WTC11 (cell line): ENCODE measurements at regions not wholly inside any gene's neighbourhood (a gene's known extent, or its start where the extent isn't known, plus 50 kb on each side); places are given as distances from the start of the nearest gene placed in this dataset.

Experiments used
- ATAC-seq: fragments of 200-7000 bp; cut with Tn5 transposase; 2 replicates; pipeline ENCODE4 v1.10.0; 2021; ENCODE audit warnings: mild to moderate bottlenecking, moderate library complexity
- CTCF ChIA-PET: fragments of 300-600 bp; sonication (Branson Sonifier 250); formaldehyde crosslinking; loops from one replicate; lab custom pipeline; 2021; ENCODE audit warnings: antibody characterized with exemption; lab: Charles Lee
- POLR2A ChIA-PET: fragments of 350-600 bp; sonication (Branson Sonifier 250); formaldehyde crosslinking; loops from one replicate; lab custom pipeline; 2021; ENCODE audit warnings: antibody characterized with exemption; lab: Charles Lee
- DNase-seq: peaks from one replicate; pipeline ENCODE4 v3.0.0; 2021; ENCODE audit warnings: low spot score
- H3K27ac Mint-ChIP-seq: 2 replicates; pipeline ENCODE4 v1.8.0; 2021; ENCODE audit warnings: mixed read lengths
- H3K27me3 Mint-ChIP-seq: 2 replicates; pipeline ENCODE4 v1.8.0; 2021; ENCODE audit warnings: low read depth, mild to moderate bottlenecking, moderate library complexity, mixed read lengths
- H3K36me3 Mint-ChIP-seq: 2 replicates; pipeline ENCODE4 v1.8.0; 2021; ENCODE audit warnings: mixed read lengths
- H3K4me1 Mint-ChIP-seq: 2 replicates; pipeline ENCODE4 v1.8.0; 2022; ENCODE audit warnings: mixed read lengths
- H3K4me3 Mint-ChIP-seq: 2 replicates; pipeline ENCODE4 v1.8.0; 2021; ENCODE audit warnings: mild to moderate bottlenecking, moderate library complexity, mixed read lengths
- H3K9me3 Mint-ChIP-seq: 2 replicates; pipeline ENCODE4 v1.8.0; 2021; ENCODE audit warnings: mixed read lengths
- ATF1 ChIP-seq: sonication (generic); formaldehyde crosslinking; IDR thresholded peaks from 2 replicates; pipeline ENCODE4 v1.8.1; 2023; ENCODE audit warnings: mild to moderate bottlenecking, moderate library complexity, missing genetic modification reagents
- CREM ChIP-seq: sonication (generic); formaldehyde crosslinking; IDR thresholded peaks from 2 replicates; pipeline ENCODE4 v1.8.1; 2022; ENCODE audit warnings: mild to moderate bottlenecking, missing genetic modification reagents, moderate library complexity
- ELF4 ChIP-seq: sonication (generic); formaldehyde crosslinking; IDR thresholded peaks from 2 replicates; pipeline ENCODE4 v1.8.1; 2022; ENCODE audit warnings: low read depth, mild to moderate bottlenecking, moderate library complexity, missing genetic modification reagents
- FOXK1 ChIP-seq: sonication (generic); formaldehyde crosslinking; IDR thresholded peaks from 2 replicates; pipeline ENCODE4 v1.8.0; 2022; ENCODE audit warnings: mild to moderate bottlenecking, moderate library complexity, missing genetic modification reagents
- JAZF1 ChIP-seq: fragments of 250-450 bp; sonication (Bioruptor Pico); IDR thresholded peaks from 2 replicates; pipeline ENCODE4 v1.9.0; 2021; ENCODE audit warnings: moderate library complexity, mild to moderate bottlenecking, inconsistent platforms
- MXD4 ChIP-seq: fragments of 250-450 bp; sonication (Bioruptor Pico); IDR thresholded peaks from 2 replicates; pipeline ENCODE4 v1.8.0; 2021; ENCODE audit warnings: mild to moderate bottlenecking, moderate library complexity, borderline replicate concordance
- NFATC4 ChIP-seq: fragments of 250-450 bp; sonication (Bioruptor Pico); IDR thresholded peaks from 2 replicates; pipeline ENCODE4 v1.9.0; 2021; ENCODE audit warnings: mild to moderate bottlenecking
- NR3C1 ChIP-seq: sonication (generic); formaldehyde crosslinking; conservative IDR thresholded peaks from 2 replicates; pipeline ENCODE4 v1.8.1; 2023; ENCODE audit warnings: low read depth, mild to moderate bottlenecking, missing genetic modification reagents
- OVOL2 ChIP-seq: fragments of 250-450 bp; sonication (Bioruptor Pico); IDR thresholded peaks from 2 replicates; pipeline ENCODE4 v1.9.0; 2021; ENCODE audit warnings: mild to moderate bottlenecking, borderline replicate concordance
- SMAD4 ChIP-seq: sonication (generic); formaldehyde crosslinking; IDR thresholded peaks from 2 replicates; pipeline ENCODE4 v1.8.0; 2022; ENCODE audit warnings: mild to moderate bottlenecking, missing genetic modification reagents
- SOX15 ChIP-seq: fragments of 250-450 bp; sonication (Bioruptor Pico); IDR thresholded peaks from 2 replicates; pipeline ENCODE4 v1.9.0; 2021; ENCODE audit warnings: mild to moderate bottlenecking
- TEAD1 ChIP-seq: sonication (generic); formaldehyde crosslinking; IDR thresholded peaks from 2 replicates; pipeline ENCODE4 v1.8.0; 2022; ENCODE audit warnings: mild to moderate bottlenecking, missing genetic modification reagents
- TP53 ChIP-seq: sonication (generic); formaldehyde crosslinking; IDR thresholded peaks from 2 replicates; pipeline ENCODE4 v1.8.1; 2023; ENCODE audit warnings: mild to moderate bottlenecking, missing genetic modification reagents
- ZBTB21 ChIP-seq: sonication (generic); formaldehyde crosslinking; IDR thresholded peaks from 2 replicates; pipeline ENCODE4 v1.8.1; 2023; ENCODE audit warnings: mild to moderate bottlenecking, missing genetic modification reagents, borderline replicate concordance
- ZNF138 ChIP-seq: sonication (generic); formaldehyde crosslinking; conservative IDR thresholded peaks from 2 replicates; pipeline ENCODE4 v1.8.1; 2022; ENCODE audit warnings: mild to moderate bottlenecking, moderate library complexity, missing genetic modification reagents
- ZNF219 ChIP-seq: sonication (generic); formaldehyde crosslinking; IDR thresholded peaks from 2 replicates; pipeline ENCODE4 v1.8.0; 2023; ENCODE audit warnings: missing genetic modification reagents, mild to moderate bottlenecking, borderline replicate concordance
- ZNF263 ChIP-seq: sonication (generic); formaldehyde crosslinking; IDR thresholded peaks from 2 replicates; pipeline ENCODE4 v1.8.1; 2022; ENCODE audit warnings: low read depth, mild to moderate bottlenecking, moderate library complexity, missing genetic modification reagents
- ZNF416 ChIP-seq: fragments of 250-450 bp; sonication (Bioruptor Pico); IDR thresholded peaks from 2 replicates; pipeline ENCODE4 v1.9.0; 2021; ENCODE audit warnings: mild to moderate bottlenecking, inconsistent platforms
- ZNF423 ChIP-seq: fragments of 250-450 bp; sonication (Bioruptor Pico); IDR thresholded peaks from 2 replicates; pipeline ENCODE4 v2.1.2; 2022; ENCODE audit warnings: mild to moderate bottlenecking, moderate library complexity
- TF ChIP-seq, protein P1 (sequence below): fragments of 250-450 bp; sonication (Bioruptor Pico); IDR thresholded peaks from 2 replicates; pipeline ENCODE4 v1.9.0; 2021; ENCODE audit warnings: mild to moderate bottlenecking
- TF ChIP-seq, protein P2 (sequence below): sonication (generic); formaldehyde crosslinking; IDR thresholded peaks from 2 replicates; pipeline ENCODE4 v1.8.1; 2023; ENCODE audit warnings: mild to moderate bottlenecking, moderate library complexity, missing genetic modification reagents
- TF ChIP-seq, protein P3 (sequence below): sonication (generic); formaldehyde crosslinking; IDR thresholded peaks from 2 replicates; pipeline ENCODE4 v1.8.0; 2022; ENCODE audit warnings: mild to moderate bottlenecking, missing genetic modification reagents
- TF ChIP-seq, protein P4 (sequence below): sonication (generic); formaldehyde crosslinking; IDR thresholded peaks from 2 replicates; pipeline ENCODE4 v1.8.1; 2022; ENCODE audit warnings: low read depth, mild to moderate bottlenecking, moderate library complexity, missing genetic modification reagents, borderline replicate concordance
- TF ChIP-seq, protein P5 (sequence below): sonication (generic); formaldehyde crosslinking; IDR thresholded peaks from 2 replicates; pipeline ENCODE4 v1.8.1; 2022; ENCODE audit warnings: low read depth, missing genetic modification reagents, borderline replicate concordance
- TF ChIP-seq, protein P6 (sequence below): fragments of 250-450 bp; sonication (Bioruptor Pico); IDR thresholded peaks from 2 replicates; pipeline ENCODE4 v1.9.0; 2021; ENCODE audit warnings: mild to moderate bottlenecking, borderline replicate concordance

DNA sequence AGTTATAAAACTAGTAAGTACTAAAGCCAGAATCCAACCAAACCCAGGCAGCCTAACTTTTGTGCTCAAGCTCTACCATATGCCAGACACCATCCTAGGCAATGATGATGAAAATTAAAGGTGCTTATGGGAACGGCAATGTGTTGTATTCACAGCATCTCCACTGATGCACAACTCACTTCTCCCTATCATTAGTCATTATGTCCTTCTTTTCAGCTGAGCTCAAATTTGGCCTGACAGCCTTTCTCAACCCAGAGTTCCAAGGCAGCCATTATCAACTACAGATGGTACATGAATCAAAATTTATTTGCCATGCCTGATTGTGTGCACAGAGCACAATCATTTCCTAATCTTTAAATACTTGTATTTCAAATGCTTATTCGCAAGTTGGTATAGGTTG, 121.6 kb upstream of the TNPO1 start:
- ChIA-PET CTCF (no interaction called here), POLR2A (no interaction called here)
- Mint-ChIP-seq H3K27me3 (no peaks in the 10 kb centered on the region), H3K4me1 (no peaks in the 10 kb centered on the region), H3K27ac (no peak overlapping the region), H3K4me3 (no peak overlapping the region), H3K36me3 (no peaks in the 10 kb centered on the region), H3K9me3 (no peaks in the 10 kb centered on the region)
- DNase-seq (no peak), ATAC-seq (no peak)
- TF ChIP-seq MXD4 (CRISPR knock-in tag) (no peak), SOX15 (no peak), ZNF423 (CRISPR knock-in tag) (no peak), CREM (no peak), NFATC4 (no peak), ATF1 (CRISPR knock-in tag) (no peak), TP53 (no peak), OVOL2 (CRISPR knock-in tag) (no peak), TEAD1 (no peak), ZNF416 (CRISPR knock-in tag) (no peak), ZNF138 (no peak), SMAD4 (CRISPR knock-in tag) (no peak), NR3C1 (CRISPR knock-in tag) (no peak)
- TF ChIP-seq, protein P1, sequence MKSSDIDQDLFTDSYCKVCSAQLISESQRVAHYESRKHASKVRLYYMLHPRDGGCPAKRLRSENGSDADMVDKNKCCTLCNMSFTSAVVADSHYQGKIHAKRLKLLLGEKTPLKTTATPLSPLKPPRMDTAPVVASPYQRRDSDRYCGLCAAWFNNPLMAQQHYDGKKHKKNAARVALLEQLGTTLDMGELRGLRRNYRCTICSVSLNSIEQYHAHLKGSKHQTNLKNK (CRISPR knock-in tag) = no peak
- TF ChIP-seq, protein P2, sequence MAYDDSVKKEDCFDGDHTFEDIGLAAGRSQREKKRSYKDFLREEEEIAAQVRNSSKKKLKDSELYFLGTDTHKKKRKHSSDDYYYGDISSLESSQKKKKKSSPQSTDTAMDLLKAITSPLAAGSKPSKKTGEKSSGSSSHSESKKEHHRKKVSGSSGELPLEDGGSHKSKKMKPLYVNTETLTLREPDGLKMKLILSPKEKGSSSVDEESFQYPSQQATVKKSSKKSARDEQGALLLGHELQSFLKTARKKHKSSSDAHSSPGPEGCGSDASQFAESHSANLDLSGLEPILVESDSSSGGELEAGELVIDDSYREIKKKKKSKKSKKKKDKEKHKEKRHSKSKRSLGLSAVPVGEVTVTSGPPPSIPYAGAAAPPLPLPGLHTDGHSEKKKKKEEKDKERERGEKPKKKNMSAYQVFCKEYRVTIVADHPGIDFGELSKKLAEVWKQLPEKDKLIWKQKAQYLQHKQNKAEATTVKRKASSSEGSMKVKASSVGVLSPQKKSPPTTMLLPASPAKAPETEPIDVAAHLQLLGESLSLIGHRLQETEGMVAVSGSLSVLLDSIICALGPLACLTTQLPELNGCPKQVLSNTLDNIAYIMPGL (CRISPR knock-in tag) = no peak
- TF ChIP-seq, protein P3, sequence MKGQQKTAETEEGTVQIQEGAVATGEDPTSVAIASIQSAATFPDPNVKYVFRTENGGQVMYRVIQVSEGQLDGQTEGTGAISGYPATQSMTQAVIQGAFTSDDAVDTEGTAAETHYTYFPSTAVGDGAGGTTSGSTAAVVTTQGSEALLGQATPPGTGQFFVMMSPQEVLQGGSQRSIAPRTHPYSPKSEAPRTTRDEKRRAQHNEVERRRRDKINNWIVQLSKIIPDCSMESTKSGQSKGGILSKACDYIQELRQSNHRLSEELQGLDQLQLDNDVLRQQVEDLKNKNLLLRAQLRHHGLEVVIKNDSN (CRISPR knock-in tag) = no peak

DNA sequence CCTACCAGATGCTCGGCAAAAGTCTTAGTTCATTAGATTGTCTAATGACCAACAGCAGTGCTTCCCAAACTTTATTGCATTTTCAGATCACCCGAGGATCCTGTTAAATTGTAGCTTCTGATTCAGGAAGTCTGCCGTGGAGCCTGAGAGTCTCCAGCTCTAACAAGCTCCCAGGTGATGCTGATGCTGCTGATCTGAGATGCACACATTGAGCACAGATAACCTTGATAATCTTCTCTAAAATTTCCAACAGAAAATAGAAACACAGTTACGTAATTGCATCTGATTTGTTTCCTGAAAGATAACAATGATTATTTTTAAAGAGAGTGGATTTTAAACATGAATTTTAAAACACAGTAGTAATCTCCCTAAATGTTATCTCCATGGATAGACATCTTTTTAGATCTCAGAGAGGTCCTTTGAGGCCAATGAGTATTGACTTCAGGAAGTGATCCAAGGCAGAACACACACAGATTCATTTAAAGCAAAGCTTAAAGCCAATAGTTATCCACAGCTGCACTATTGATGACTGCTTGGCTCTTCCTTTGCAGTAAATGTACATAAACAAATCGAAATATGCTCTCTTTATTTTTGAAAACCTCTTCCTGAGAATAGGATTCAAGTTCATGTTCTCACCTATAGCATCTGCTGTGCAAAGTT, 122.8 kb upstream of the TNPO1 start:
- H3K27ac Mint-ChIP-seq = no peak overlapping the region
- H3K4me3 Mint-ChIP-seq = no peak overlapping the region
- CTCF ChIA-PET = interaction anchor here (1.7 kb wide), 1 partner anchor 83 kb away, joined by 6 read pairs; no protein-coding TSS in a partner anchor
- TF ChIP-seq NR3C1 (CRISPR knock-in tag) (no peak), SMAD4 (CRISPR knock-in tag) (no peak), ELF4 (CRISPR knock-in tag) (no peak), ZNF219 (CRISPR knock-in tag) (no peak), FOXK1 (CRISPR knock-in tag) (no peak), ZNF263 (CRISPR knock-in tag) (no peak), ZBTB21 (CRISPR knock-in tag) (no peak), JAZF1 (CRISPR knock-in tag) (no peak), OVOL2 (CRISPR knock-in tag) (no peak)
- TF ChIP-seq, protein P2 (CRISPR knock-in tag) = no peak
- TF ChIP-seq, protein P4, sequence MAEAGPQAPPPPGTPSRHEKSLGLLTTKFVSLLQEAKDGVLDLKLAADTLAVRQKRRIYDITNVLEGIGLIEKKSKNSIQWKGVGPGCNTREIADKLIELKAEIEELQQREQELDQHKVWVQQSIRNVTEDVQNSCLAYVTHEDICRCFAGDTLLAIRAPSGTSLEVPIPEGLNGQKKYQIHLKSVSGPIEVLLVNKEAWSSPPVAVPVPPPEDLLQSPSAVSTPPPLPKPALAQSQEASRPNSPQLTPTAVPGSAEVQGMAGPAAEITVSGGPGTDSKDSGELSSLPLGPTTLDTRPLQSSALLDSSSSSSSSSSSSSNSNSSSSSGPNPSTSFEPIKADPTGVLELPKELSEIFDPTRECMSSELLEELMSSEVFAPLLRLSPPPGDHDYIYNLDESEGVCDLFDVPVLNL = no peak
- TF ChIP-seq, protein P5, sequence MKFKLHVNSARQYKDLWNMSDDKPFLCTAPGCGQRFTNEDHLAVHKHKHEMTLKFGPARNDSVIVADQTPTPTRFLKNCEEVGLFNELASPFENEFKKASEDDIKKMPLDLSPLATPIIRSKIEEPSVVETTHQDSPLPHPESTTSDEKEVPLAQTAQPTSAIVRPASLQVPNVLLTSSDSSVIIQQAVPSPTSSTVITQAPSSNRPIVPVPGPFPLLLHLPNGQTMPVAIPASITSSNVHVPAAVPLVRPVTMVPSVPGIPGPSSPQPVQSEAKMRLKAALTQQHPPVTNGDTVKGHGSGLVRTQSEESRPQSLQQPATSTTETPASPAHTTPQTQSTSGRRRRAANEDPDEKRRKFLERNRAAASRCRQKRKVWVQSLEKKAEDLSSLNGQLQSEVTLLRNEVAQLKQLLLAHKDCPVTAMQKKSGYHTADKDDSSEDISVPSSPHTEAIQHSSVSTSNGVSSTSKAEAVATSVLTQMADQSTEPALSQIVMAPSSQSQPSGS (CRISPR knock-in tag) = no peak
- TF ChIP-seq, protein P6, sequence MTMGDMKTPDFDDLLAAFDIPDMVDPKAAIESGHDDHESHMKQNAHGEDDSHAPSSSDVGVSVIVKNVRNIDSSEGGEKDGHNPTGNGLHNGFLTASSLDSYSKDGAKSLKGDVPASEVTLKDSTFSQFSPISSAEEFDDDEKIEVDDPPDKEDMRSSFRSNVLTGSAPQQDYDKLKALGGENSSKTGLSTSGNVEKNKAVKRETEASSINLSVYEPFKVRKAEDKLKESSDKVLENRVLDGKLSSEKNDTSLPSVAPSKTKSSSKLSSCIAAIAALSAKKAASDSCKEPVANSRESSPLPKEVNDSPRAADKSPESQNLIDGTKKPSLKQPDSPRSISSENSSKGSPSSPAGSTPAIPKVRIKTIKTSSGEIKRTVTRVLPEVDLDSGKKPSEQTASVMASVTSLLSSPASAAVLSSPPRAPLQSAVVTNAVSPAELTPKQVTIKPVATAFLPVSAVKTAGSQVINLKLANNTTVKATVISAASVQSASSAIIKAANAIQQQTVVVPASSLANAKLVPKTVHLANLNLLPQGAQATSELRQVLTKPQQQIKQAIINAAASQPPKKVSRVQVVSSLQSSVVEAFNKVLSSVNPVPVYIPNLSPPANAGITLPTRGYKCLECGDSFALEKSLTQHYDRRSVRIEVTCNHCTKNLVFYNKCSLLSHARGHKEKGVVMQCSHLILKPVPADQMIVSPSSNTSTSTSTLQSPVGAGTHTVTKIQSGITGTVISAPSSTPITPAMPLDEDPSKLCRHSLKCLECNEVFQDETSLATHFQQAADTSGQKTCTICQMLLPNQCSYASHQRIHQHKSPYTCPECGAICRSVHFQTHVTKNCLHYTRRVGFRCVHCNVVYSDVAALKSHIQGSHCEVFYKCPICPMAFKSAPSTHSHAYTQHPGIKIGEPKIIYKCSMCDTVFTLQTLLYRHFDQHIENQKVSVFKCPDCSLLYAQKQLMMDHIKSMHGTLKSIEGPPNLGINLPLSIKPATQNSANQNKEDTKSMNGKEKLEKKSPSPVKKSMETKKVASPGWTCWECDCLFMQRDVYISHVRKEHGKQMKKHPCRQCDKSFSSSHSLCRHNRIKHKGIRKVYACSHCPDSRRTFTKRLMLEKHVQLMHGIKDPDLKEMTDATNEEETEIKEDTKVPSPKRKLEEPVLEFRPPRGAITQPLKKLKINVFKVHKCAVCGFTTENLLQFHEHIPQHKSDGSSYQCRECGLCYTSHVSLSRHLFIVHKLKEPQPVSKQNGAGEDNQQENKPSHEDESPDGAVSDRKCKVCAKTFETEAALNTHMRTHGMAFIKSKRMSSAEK (CRISPR knock-in tag) = no peak

More for the DNA sequence above, 122.8 kb upstream of the TNPO1 start:
- ATAC-seq = no peak
- Mint-ChIP-seq H3K4me1 (no peaks in the 10 kb centered on the region), H3K9me3 (no peaks in the 10 kb centered on the region), H3K36me3 (no peaks in the 10 kb centered on the region), H3K27me3 (no peaks in the 10 kb centered on the region)
- POLR2A ChIA-PET = no interaction called here
- DNase-seq = no peak
